Stimulated activated naive CD8-positive, alpha-beta T cell treated with anti-CD3 and anti-CD28 coated beads, Interleukin-15, Interleukin-2, amounts not matched to agents 100 ng/mL and 50 ng/mL, for 24 hours (primary cell): ENCODE measurements at regions not wholly inside any gene's neighbourhood (a gene's known extent, or its start where the extent isn't known, plus 50 kb on each side); places are given as distances from the start of the nearest gene placed in this dataset.

Experiments used
- H3K27ac Mint-ChIP-seq: one replicate; pipeline ENCODE4 v1.8.0; 2021; ENCODE audit warnings: mild to moderate bottlenecking, mixed read lengths
- H3K27me3 Mint-ChIP-seq: one replicate; pipeline ENCODE4 v1.8.0; 2021; ENCODE audit warnings: mixed read lengths
- H3K36me3 Mint-ChIP-seq: one replicate; pipeline ENCODE4 v1.8.0; 2021; ENCODE audit warnings: low read depth, mixed read lengths
- H3K4me1 Mint-ChIP-seq: one replicate; pipeline ENCODE4 v1.8.0; 2021; ENCODE audit warnings: low read depth, mixed read lengths
- H3K4me3 Mint-ChIP-seq: one replicate; pipeline ENCODE4 v1.8.0; 2021; ENCODE audit warnings: mild to moderate bottlenecking, mixed read lengths
- H3K9me3 Mint-ChIP-seq: one replicate; pipeline ENCODE4 v1.8.0; 2021; ENCODE audit warnings: mixed read lengths

- Mint-ChIP-seq H3K4me1 (peaks cover 30% of the 10 kb centered on the region), H3K27me3 (no peaks in the 10 kb centered on the region), H3K27ac (no peak overlapping the region), H3K4me3 (no peak overlapping the region), H3K9me3 (no peaks in the 10 kb centered on the region), H3K36me3 (no peaks in the 10 kb centered on the region)
Observed at GRCh38 chr3:72312339-72312738, 527.4 kb upstream of the PROK2 start.

GRCh38 chr3:72311425-72311824 lies 526.5 kb upstream of the PROK2 start:
- Mint-ChIP-seq H3K27me3 (no peaks in the 10 kb centered on the region), H3K27ac (no peak overlapping the region), H3K36me3 (no peaks in the 10 kb centered on the region), H3K9me3 (no peaks in the 10 kb centered on the region), H3K4me1 (peaks cover 30% of the 10 kb centered on the region), H3K4me3 (no peak overlapping the region)

GRCh38 chr3:72310419-72311380 lies 525.8 kb upstream of the PROK2 start:
- Mint-ChIP-seq H3K36me3 (no peaks in the 10 kb centered on the region), H3K27ac (peak overlapping the region; percentile 53), H3K27me3 (no peaks in the 10 kb centered on the region), H3K9me3 (no peaks in the 10 kb centered on the region), H3K4me1 (peaks cover 30% of the 10 kb centered on the region), H3K4me3 (peak overlapping the region; percentile 35)

- Mint-ChIP-seq H3K4me3 (no peak overlapping the region), H3K4me1 (peaks cover 30% of the 10 kb centered on the region), H3K27me3 (no peaks in the 10 kb centered on the region), H3K36me3 (no peaks in the 10 kb centered on the region), H3K9me3 (no peaks in the 10 kb centered on the region), H3K27ac (peak overlapping the region; percentile 46)
Observed at GRCh38 chr3:72309661-72310418, 524.9 kb upstream of the PROK2 start.

- Mint-ChIP-seq H3K27me3 (no peaks in the 10 kb centered on the region), H3K4me3 (no peak overlapping the region), H3K9me3 (no peaks in the 10 kb centered on the region), H3K4me1 (peaks cover 30% of the 10 kb centered on the region), H3K27ac (no peak overlapping the region), H3K36me3 (no peaks in the 10 kb centered on the region)
Observed at GRCh38 chr3:72308641-72309040, 523.7 kb upstream of the PROK2 start.

GRCh38 chr3:72307438-72308115 lies 522.6 kb upstream of the PROK2 start:
- peaks cover 30% of the 10 kb centered on the region for H3K4me1 Mint-ChIP-seq
- no peak overlapping the region for H3K4me3 Mint-ChIP-seq
- no peaks in the 10 kb centered on the region for H3K27me3 Mint-ChIP-seq
- no peak overlapping the region for H3K27ac Mint-ChIP-seq
- H3K36me3 Mint-ChIP-seq = no peaks in the 10 kb centered on the region
- no peaks in the 10 kb centered on the region for H3K9me3 Mint-ChIP-seq

GRCh38 chr3:72306800-72307341 lies 521.9 kb upstream of the PROK2 start:
- Mint-ChIP-seq H3K9me3 (no peaks in the 10 kb centered on the region), H3K36me3 (no peaks in the 10 kb centered on the region), H3K27ac (no peak overlapping the region), H3K27me3 (no peaks in the 10 kb centered on the region), H3K4me3 (no peak overlapping the region), H3K4me1 (peaks cover 25% of the 10 kb centered on the region)

- Mint-ChIP-seq H3K27me3 (peaks cover 7% of the 10 kb centered on the region), H3K27ac (no peak overlapping the region), H3K4me1 (peaks cover 5% of the 10 kb centered on the region), H3K36me3 (no peaks in the 10 kb centered on the region), H3K9me3 (no peaks in the 10 kb centered on the region), H3K4me3 (no peak overlapping the region)
Observed at GRCh38 chr3:72303926-72304325, 519.0 kb upstream of the PROK2 start.

- H3K4me3 Mint-ChIP-seq = no peak overlapping the region
- H3K36me3 Mint-ChIP-seq = no peaks in the 10 kb centered on the region
- no peaks in the 10 kb centered on the region for H3K9me3 Mint-ChIP-seq
- peak overlapping the region; percentile 36 for H3K27ac Mint-ChIP-seq
- H3K27me3 Mint-ChIP-seq = peaks cover 7% of the 10 kb centered on the region
- H3K4me1 Mint-ChIP-seq = peaks cover 4% of the 10 kb centered on the region
Observed at GRCh38 chr3:72301779-72302178, 516.8 kb upstream of the PROK2 start.

- no peak overlapping the region for H3K27ac Mint-ChIP-seq
- H3K9me3 Mint-ChIP-seq = no peaks in the 10 kb centered on the region
- peaks cover 7% of the 10 kb centered on the region for H3K27me3 Mint-ChIP-seq
- H3K36me3 Mint-ChIP-seq = no peaks in the 10 kb centered on the region
- H3K4me1 Mint-ChIP-seq = peaks cover 4% of the 10 kb centered on the region
- no peak overlapping the region for H3K4me3 Mint-ChIP-seq
Observed at GRCh38 chr3:72300621-72301020, 515.7 kb upstream of the PROK2 start.

GRCh38 chr3:72299823-72300222 lies 514.9 kb upstream of the PROK2 start:
- H3K4me3 Mint-ChIP-seq = no peak overlapping the region
- H3K9me3 Mint-ChIP-seq = no peaks in the 10 kb centered on the region
- peaks cover 4% of the 10 kb centered on the region for H3K4me1 Mint-ChIP-seq
- H3K36me3 Mint-ChIP-seq = no peaks in the 10 kb centered on the region
- H3K27me3 Mint-ChIP-seq = peaks cover 7% of the 10 kb centered on the region
- no peak overlapping the region for H3K27ac Mint-ChIP-seq

- Mint-ChIP-seq H3K9me3 (no peaks in the 10 kb centered on the region), H3K4me1 (peaks cover 4% of the 10 kb centered on the region), H3K36me3 (no peaks in the 10 kb centered on the region), H3K27me3 (peaks cover 7% of the 10 kb centered on the region), H3K27ac (no peak overlapping the region), H3K4me3 (no peak overlapping the region)
Observed at GRCh38 chr3:72299321-72299802, 514.4 kb upstream of the PROK2 start.

- no peaks in the 10 kb centered on the region for H3K9me3 Mint-ChIP-seq
- peaks cover 7% of the 10 kb centered on the region for H3K27me3 Mint-ChIP-seq
- peaks cover 4% of the 10 kb centered on the region for H3K4me1 Mint-ChIP-seq
- H3K27ac Mint-ChIP-seq = no peak overlapping the region
- no peak overlapping the region for H3K4me3 Mint-ChIP-seq
- H3K36me3 Mint-ChIP-seq = no peaks in the 10 kb centered on the region
Observed at GRCh38 chr3:72298201-72299152, 513.5 kb upstream of the PROK2 start.

- peaks cover 4% of the 10 kb centered on the region for H3K4me1 Mint-ChIP-seq
- no peaks in the 10 kb centered on the region for H3K9me3 Mint-ChIP-seq
- H3K36me3 Mint-ChIP-seq = no peaks in the 10 kb centered on the region
- peaks cover 7% of the 10 kb centered on the region for H3K27me3 Mint-ChIP-seq
- no peak overlapping the region for H3K27ac Mint-ChIP-seq
- H3K4me3 Mint-ChIP-seq = no peak overlapping the region
Observed at GRCh38 chr3:72297481-72297880, 512.5 kb upstream of the PROK2 start.
